ENCODE measurements at regions not wholly inside any gene's neighbourhood (a gene's known extent, or its start where the extent isn't known, plus 50 kb on each side); places are given as distances from the start of the nearest gene placed in this dataset.

- DNase-seq (peak in 1 of 5 donors; percentile 39), FAIRE-seq (no peak)
- TF ChIP-seq CTCF (IDR thresholded peaks at IDR 0.05; ENCODE audit: borderline replicate concordance, extremely low read depth, insufficient read depth): no peak
- Histone ChIP-seq H3K27me3 (ENCODE audit: control insufficient read depth, insufficient read depth, low read length) (no peaks in the 10 kb centered on the region), H3K36me3 (ENCODE audit: control insufficient read depth in 2 of 3, insufficient read depth in 3 of 3, low read length in 3 of 3) (no peaks in the 10 kb centered on the region), H3K9ac (ENCODE audit: low read length in 3 of 3) (no peak overlapping the region), H3K4me1 (ENCODE audit: control insufficient read depth in 2 of 3, insufficient read depth in 2 of 3, low read depth in 1 of 3, low read length in 3 of 3) (no peaks in the 10 kb centered on the region), H3K4me3 (ENCODE audit: low read length in 3 of 3) (no peak overlapping the region), H3K27ac (ENCODE audit: low read depth in 2 of 2, low read length in 2 of 2) (no peak overlapping the region), H3K9me3 (ENCODE audit: control insufficient read depth in 2 of 3, insufficient read depth in 1 of 3, low read length in 3 of 3) (no peaks in the 10 kb centered on the region)
- intact Hi-C loops (cut with DNase I): no loop called here
Measured at GRCh38 chr1:190792873-190793272, 315.2 kb upstream of the BRINP3 start.

GRCh38 chr1:190807629-190808028 lies 330.0 kb upstream of the BRINP3 start:
- no peaks in the 10 kb centered on the region for H3K9me3 ChIP-seq (ENCODE audit: control insufficient read depth in 2 of 3, insufficient read depth in 1 of 3, low read length in 3 of 3)
- H3K36me3 ChIP-seq (ENCODE audit: control insufficient read depth in 2 of 3, insufficient read depth in 3 of 3, low read length in 3 of 3): no peaks in the 10 kb centered on the region
- DNase-seq (no peak), FAIRE-seq (no peak)
- H3K4me3 ChIP-seq (ENCODE audit: low read length in 3 of 3): no peak overlapping the region
- no peak overlapping the region for H3K9ac ChIP-seq (ENCODE audit: low read length in 3 of 3)
- intact Hi-C loops (cut with DNase I): no loop called here
- H3K4me1 ChIP-seq (ENCODE audit: control insufficient read depth in 2 of 3, insufficient read depth in 2 of 3, low read depth in 1 of 3, low read length in 3 of 3): no peaks in the 10 kb centered on the region
- no peak for TF ChIP-seq CTCF (IDR thresholded peaks at IDR 0.05; ENCODE audit: borderline replicate concordance, extremely low read depth, insufficient read depth)
- no peak overlapping the region for H3K27ac ChIP-seq (ENCODE audit: low read depth in 2 of 2, low read length in 2 of 2)
- H3K27me3 ChIP-seq (ENCODE audit: control insufficient read depth, insufficient read depth, low read length): no peaks in the 10 kb centered on the region

- DNase-seq (no peak), FAIRE-seq (no peak)
- Histone ChIP-seq H3K4me1 (ENCODE audit: control insufficient read depth in 2 of 3, insufficient read depth in 2 of 3, low read depth in 1 of 3, low read length in 3 of 3) (no peaks in the 10 kb centered on the region), H3K4me3 (ENCODE audit: low read length in 3 of 3) (no peak overlapping the region), H3K9ac (ENCODE audit: low read length in 3 of 3) (no peak overlapping the region), H3K36me3 (ENCODE audit: control insufficient read depth in 2 of 3, insufficient read depth in 3 of 3, low read length in 3 of 3) (no peaks in the 10 kb centered on the region), H3K27me3 (ENCODE audit: control insufficient read depth, insufficient read depth, low read length) (no peaks in the 10 kb centered on the region), H3K27ac (ENCODE audit: low read depth in 2 of 2, low read length in 2 of 2) (no peak overlapping the region), H3K9me3 (ENCODE audit: control insufficient read depth in 2 of 3, insufficient read depth in 1 of 3, low read length in 3 of 3) (no peaks in the 10 kb centered on the region)
- TF ChIP-seq CTCF (IDR thresholded peaks at IDR 0.05; ENCODE audit: borderline replicate concordance, extremely low read depth, insufficient read depth): no peak
- intact Hi-C loops (cut with DNase I): no loop called here
Measured at GRCh38 chr1:190808035-190808434, 330.4 kb upstream of the BRINP3 start.

GRCh38 chr1:190809312-190809711 lies 331.6 kb upstream of the BRINP3 start:
- no peaks in the 10 kb centered on the region for H3K27me3 ChIP-seq (ENCODE audit: control insufficient read depth, insufficient read depth, low read length)
- H3K4me3 ChIP-seq (ENCODE audit: low read length in 3 of 3): no peak overlapping the region
- no peak overlapping the region for H3K9ac ChIP-seq (ENCODE audit: low read length in 3 of 3)
- DNase-seq (no peak), FAIRE-seq (no peak)
- H3K36me3 ChIP-seq (ENCODE audit: control insufficient read depth in 2 of 3, insufficient read depth in 3 of 3, low read length in 3 of 3): no peaks in the 10 kb centered on the region
- H3K27ac ChIP-seq (ENCODE audit: low read depth in 2 of 2, low read length in 2 of 2): no peak overlapping the region
- TF ChIP-seq CTCF (IDR thresholded peaks at IDR 0.05; ENCODE audit: borderline replicate concordance, extremely low read depth, insufficient read depth): no peak
- H3K4me1 ChIP-seq (ENCODE audit: control insufficient read depth in 2 of 3, insufficient read depth in 2 of 3, low read depth in 1 of 3, low read length in 3 of 3): no peaks in the 10 kb centered on the region
- intact Hi-C loops (cut with DNase I): no loop called here
- H3K9me3 ChIP-seq (ENCODE audit: control insufficient read depth in 2 of 3, insufficient read depth in 1 of 3, low read length in 3 of 3): no peaks in the 10 kb centered on the region

All from kidney (tissue), 13 donors.